KG1 (cell line): ENCODE measurements at regions not wholly inside any gene's neighbourhood (a gene's known extent, or its start where the extent isn't known, plus 50 kb on each side); places are given as distances from the start of the nearest gene placed in this dataset.
A peak's percentile ranks its signal among the peaks of the same experiment; 100 is the strongest.
"Not testable (repeated sequence)": the region's sequence is repeated elsewhere in the genome, so short reads cannot be mapped to it uniquely, and the experiment has no call there.

Experiments used
- DNase-seq: peaks from one replicate; lab custom pipeline; 2025; lab: John Stamatoyannopoulos, UW

DNA sequence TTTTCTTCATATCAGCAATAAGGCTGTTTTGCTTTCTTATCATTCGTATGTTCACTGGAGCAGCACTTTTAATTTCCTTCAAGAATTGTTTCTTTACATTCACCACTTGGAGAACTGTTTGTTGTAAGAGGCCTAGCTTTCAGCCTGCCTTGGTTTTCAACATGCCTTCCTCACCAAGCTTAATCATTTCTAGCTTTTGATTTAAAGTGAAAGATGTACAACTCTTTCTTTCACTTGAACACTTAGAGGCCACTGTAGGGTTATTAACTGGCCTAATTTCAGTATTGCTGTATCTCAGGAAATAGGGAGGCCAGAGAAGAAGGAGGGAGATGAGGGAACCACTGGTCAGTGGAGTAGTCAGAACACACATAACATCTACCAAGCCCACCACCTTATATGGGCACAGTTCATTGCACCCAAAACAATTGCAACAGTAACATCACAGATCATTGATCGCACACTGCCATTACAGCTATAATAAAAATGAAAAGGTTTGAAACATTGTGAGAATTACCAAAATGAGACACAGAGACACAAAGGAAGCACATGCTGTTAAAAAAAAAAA lies 181.4 kb upstream of the TUBA3C start:
- DNase-seq = no peak

DNA sequence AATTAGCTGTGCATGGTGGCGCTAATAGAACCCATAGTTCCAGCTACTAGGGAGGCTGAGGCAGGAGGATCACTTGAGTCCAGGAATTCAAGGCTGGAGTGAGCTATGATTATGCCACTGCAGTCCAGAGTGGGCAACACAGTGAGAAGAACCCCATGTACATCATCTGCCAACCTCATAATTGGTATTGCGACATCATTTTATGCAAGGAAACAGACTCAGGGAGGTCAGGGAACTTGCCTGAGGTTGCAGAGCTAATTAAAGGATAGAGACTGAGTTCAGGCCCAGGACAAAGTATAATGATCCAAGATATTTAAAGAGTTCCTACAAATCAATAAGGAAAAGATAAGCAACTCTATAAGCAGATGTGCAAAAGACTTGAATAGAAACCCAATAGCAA lies 178.1 kb upstream of the TUBA3C start:
- not testable (repeated sequence) for DNase-seq

GRCh38 chr13:19345916-19346422 lies 164.3 kb upstream of the TUBA3C start:
- DNase-seq = no peak

DNA sequence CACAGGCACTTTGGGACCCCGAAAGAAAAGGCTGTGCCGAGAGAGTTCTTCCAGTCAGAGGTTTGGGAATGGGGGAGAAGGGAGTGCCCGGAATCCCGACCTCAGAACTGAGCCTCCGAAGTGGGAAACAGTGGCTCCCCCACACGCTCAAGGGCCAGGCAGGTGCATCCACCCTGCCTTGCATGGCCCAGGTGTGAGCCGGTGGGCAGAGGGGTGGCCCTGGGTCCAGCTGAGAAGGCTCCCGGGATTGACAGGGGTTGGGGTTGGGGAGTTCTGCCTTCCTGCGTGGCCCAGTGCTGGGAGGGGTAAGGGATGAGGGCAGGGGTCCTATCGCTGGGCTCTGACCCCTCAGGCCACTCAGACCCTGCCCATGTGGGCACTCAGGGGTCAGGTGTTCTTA lies 163.5 kb upstream of the TUBA3C start:
- no peak for DNase-seq

- peak; percentile 17 for DNase-seq
Measured at GRCh38 chr13:19344585-19345120, 163.0 kb upstream of the TUBA3C start.

- no peak for DNase-seq
Measured at GRCh38 chr13:19332378-19332777, 150.8 kb upstream of the TUBA3C start.

- DNase-seq = no peak
Measured at GRCh38 chr13:19329365-19329764, 147.7 kb upstream of the TUBA3C start.

DNA sequence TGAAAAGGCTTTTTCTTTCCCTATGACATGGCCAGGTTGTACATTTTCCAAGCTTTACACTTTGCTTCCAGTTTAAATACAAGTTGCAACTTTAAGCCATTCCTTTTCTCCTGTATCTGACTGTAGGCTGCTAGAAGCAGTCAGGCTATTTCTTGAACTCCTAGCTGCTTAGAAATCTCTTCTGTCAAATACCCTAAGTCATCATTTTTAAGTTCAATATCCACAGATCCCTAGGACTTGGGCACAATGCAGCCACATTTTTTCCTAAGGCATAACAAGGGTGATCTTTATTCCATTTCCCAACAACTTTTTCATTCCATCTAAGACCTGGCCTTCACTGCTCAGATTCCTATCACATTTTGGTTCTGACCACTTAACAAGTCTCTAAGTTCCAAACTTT lies 142.7 kb upstream of the TUBA3C start:
- no peak for DNase-seq

GRCh38 chr13:19321222-19321621 lies 139.6 kb upstream of the TUBA3C start:
- no peak for DNase-seq

DNA sequence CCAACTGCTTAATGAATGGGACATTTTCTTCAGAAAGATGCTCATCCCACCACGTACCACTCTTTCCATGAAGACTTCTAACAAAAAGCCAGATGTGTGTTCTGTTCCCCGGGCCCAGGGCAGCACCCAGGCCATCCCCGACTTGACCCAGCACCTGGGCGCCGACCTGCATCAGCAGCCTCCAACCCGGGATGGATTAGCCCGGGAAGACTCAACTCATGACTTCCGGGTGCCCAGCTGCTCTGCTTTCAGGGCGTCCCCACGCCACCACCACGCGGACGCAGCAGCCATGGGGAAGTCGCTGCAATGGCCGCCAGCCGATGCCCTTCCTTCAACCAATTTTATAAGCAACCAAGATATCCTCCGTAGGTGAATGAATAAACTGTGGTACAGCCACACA lies 123.8 kb upstream of the TUBA3C start:
- no peak for DNase-seq

- no peak for DNase-seq
Measured at GRCh38 chr13:19289180-19289579, 107.6 kb upstream of the TUBA3C start.

GRCh38 chr13:19283836-19284235 lies 102.2 kb upstream of the TUBA3C start:
- no peak for DNase-seq

DNA sequence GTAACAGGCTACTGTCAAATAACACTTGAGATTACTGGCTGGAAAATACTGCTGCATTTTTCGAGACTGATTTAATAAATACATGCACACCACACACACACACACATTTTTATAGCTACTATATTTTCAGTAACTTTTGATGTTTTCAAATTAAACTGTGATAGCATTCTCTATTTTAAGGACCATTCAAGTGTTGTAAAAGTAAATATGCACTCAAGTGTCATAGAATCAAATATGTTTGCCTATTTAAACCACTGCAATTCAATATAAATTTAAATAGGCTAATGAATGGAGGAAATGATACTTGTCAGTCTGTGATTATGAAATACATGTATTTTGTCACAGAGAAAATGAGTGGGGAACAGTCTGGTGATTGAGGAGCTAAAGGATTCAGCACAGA lies 86.7 kb upstream of the TUBA3C start:
- DNase-seq = no peak

DNA sequence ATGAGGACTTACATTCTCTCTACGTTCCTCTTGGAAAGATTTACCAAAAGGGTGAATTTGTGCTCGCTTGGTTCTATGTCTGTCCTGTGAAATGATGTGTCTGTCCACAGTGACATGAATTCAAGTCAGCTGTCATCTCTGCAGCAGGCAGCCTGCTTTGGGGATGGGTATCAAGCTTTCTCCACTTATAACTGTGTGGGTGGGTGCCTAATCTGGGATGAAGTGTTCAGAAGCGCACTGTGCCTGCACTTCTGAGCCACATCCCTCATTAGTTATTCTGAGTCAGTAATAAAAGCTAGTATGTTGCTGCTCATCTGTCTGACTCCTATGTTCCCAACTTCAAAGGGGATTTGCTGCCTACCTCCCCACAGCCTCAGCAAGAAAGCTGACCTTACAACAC lies 86.1 kb upstream of the TUBA3C start:
- DNase-seq = no peak

DNA sequence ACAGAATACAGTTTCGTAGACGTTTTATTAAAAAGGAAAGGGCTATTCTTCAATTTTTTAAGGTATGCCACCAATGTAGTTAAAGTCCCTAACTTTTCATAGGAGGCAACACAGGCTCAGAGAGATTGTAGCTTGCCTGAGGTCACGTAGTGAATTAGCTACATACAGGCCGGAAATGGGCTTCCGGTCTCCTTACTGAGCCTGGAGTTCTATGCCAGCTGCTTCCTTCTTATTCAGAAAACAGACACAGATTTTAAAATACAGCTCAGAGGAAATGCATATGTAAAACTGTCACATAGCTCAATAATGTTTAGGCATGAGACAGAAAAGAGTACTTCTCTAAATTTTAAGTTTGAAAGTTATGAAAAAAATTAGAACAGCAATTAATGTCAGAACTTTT lies 85.4 kb upstream of the TUBA3C start:
- peak; percentile 31 for DNase-seq

GRCh38 chr13:19264711-19265110 lies 83.1 kb upstream of the TUBA3C start:
- no peak for DNase-seq

GRCh38 chr13:19252381-19252780 lies 70.8 kb upstream of the TUBA3C start:
- no peak for DNase-seq

GRCh38 chr13:19239114-19239860 lies 57.7 kb upstream of the TUBA3C start:
- DNase-seq = no peak
